K562 (cell line): ENCODE measurements at regions not wholly inside any gene's neighbourhood (a gene's known extent, or its start where the extent isn't known, plus 50 kb on each side); places are given as distances from the start of the nearest gene placed in this dataset.

Source experiments
- CBFA2T3 ChIP-seq: fragments of 450-650 bp; IDR thresholded peaks from 2 replicates; pipeline ENCODE4 v1.6.1; 2017
- CSDE1 ChIP-seq, 2 experiments: fragments of 450-650 bp; IDR thresholded peaks; 2 replicates each; pipeline ENCODE4 v1.6.1; 2016; ENCODE audit warnings: mild to moderate bottlenecking in 1 of 2
- ESRRB ChIP-seq: fragments of 250-450 bp; sonication (Bioruptor Pico); IDR thresholded peaks from 2 replicates; pipeline ENCODE4 v1.5.0; 2020; ENCODE audit warnings: mild to moderate bottlenecking, moderate library complexity, borderline replicate concordance
- MCM3 ChIP-seq: fragments of 450-650 bp; IDR thresholded peaks from 2 replicates; pipeline ENCODE4 v1.6.1; 2016
- MED1 ChIP-seq: sonication (generic); formaldehyde crosslinking; IDR thresholded peaks from 2 replicates; pipeline ENCODE4 v1.8.1; 2023; ENCODE audit warnings: missing genetic modification reagents, borderline replicate concordance
- NCOA1 ChIP-seq: fragments of 450-650 bp; IDR thresholded peaks from 2 replicates; pipeline ENCODE4 v1.6.1; 2016; ENCODE audit warnings: low read depth
- SIN3B ChIP-seq: fragments of 450-650 bp; IDR thresholded peaks from 2 replicates; pipeline ENCODE4 v1.6.1; 2017; ENCODE audit warnings: low read depth, mild to moderate bottlenecking, moderate library complexity
- SNIP1 ChIP-seq: fragments of 450-650 bp; IDR thresholded peaks from 2 replicates; pipeline ENCODE4 v1.7.1; 2017; ENCODE audit warnings: low read depth, mild to moderate bottlenecking
- TCF7 ChIP-seq: sonication (generic); IDR thresholded peaks from 2 replicates; pipeline ENCODE4 v1.6.1; 2016; ENCODE audit warnings: antibody characterized with exemption, borderline replicate concordance
- TF ChIP-seq, protein P1 (sequence below): fragments of 250-450 bp; sonication (Bioruptor Pico); IDR thresholded peaks from 2 replicates; pipeline ENCODE4 v1.4.0; 2020; ENCODE audit warnings: mild to moderate bottlenecking, moderate library complexity
- TF ChIP-seq, protein P2 (sequence below), 2 experiments: IDR thresholded peaks in 1 of 2; conservative IDR thresholded peaks in 1 of 2; 2 replicates each; pipeline ENCODE4 v1.6.1; 2016; ENCODE audit warnings: low read depth in 2 of 2, mild to moderate bottlenecking in 1 of 2, missing compliant biosample characterization in 1 of 2, missing genetic modification characterization in 1 of 2, moderate library complexity in 1 of 2
- TF ChIP-seq, protein P3 (sequence below), 2 experiments: fragments of 450-650 bp; IDR thresholded peaks; 2 replicates each; pipeline ENCODE4 v1.6.1; 2016
- TF ChIP-seq, protein P4 (sequence below), 2 experiments: fragments of 450-650 bp in 1 of 2; IDR thresholded peaks; 2 replicates each; pipeline ENCODE4 v1.6.1; 2011 to 2017; ENCODE audit warnings: low read depth in 2 of 2, antibody characterized with exemption in 1 of 2, borderline replicate concordance in 1 of 2, low read length in 1 of 2, mild to moderate bottlenecking in 1 of 2, mixed read lengths in 1 of 2; ENCODE audit not compliant: control insufficient read depth in 1 of 2
- TF ChIP-seq, protein P5 (sequence below): sonication (generic); formaldehyde crosslinking; IDR thresholded peaks from 2 replicates; pipeline ENCODE4 v1.9.0; 2022; ENCODE audit warnings: mild to moderate bottlenecking, missing genetic modification reagents
- TF ChIP-seq, protein P6 (sequence below): fragments of 250-450 bp; sonication (Bioruptor Pico); IDR thresholded peaks from 2 replicates; pipeline ENCODE4 v1.4.0; 2020

DNA sequence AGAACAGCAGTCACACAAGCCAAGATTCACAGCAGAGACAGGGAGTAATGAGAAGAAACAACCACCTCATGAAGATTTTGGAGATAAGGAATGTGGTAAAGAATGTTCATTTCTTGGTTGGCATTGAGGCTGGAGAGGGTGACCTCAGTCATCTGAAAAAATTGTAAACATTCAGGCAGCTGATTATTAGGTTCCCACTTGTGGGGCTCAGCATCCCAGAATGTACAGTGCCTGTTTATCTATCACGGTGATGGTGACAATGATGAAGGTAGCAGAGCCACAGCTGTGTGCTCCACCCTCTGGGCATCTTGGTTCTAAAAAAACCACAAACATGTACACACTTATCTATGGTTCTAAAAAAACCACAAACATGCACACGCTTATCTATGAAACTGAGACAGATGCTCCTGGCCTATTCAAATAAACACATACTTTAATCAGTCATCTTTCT lies 143.9 kb upstream of the MOCS2 start (continued):
- TF ChIP-seq, protein P1, sequence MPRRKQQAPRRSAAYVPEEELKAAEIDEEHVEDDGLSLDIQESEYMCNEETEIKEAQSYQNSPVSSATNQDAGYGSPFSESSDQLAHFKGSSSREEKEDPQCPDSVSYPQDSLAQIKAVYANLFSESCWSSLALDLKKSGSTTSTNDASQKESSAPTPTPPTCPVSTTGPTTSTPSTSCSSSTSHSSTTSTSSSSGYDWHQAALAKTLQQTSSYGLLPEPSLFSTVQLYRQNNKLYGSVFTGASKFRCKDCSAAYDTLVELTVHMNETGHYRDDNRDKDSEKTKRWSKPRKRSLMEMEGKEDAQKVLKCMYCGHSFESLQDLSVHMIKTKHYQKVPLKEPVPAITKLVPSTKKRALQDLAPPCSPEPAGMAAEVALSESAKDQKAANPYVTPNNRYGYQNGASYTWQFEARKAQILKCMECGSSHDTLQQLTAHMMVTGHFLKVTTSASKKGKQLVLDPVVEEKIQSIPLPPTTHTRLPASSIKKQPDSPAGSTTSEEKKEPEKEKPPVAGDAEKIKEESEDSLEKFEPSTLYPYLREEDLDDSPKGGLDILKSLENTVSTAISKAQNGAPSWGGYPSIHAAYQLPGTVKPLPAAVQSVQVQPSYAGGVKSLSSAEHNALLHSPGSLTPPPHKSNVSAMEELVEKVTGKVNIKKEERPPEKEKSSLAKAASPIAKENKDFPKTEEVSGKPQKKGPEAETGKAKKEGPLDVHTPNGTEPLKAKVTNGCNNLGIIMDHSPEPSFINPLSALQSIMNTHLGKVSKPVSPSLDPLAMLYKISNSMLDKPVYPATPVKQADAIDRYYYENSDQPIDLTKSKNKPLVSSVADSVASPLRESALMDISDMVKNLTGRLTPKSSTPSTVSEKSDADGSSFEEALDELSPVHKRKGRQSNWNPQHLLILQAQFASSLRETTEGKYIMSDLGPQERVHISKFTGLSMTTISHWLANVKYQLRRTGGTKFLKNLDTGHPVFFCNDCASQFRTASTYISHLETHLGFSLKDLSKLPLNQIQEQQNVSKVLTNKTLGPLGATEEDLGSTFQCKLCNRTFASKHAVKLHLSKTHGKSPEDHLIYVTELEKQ (CRISPR knock-in tag), result no peak
- TF ChIP-seq ESRRB (CRISPR knock-in tag) (no peak), CBFA2T3 (peak; percentile 66), MCM3 (no peak), CSDE1 (IDR thresholded peaks at IDR 0.05) (no peak), NCOA1 (no peak), SNIP1 (no peak), SIN3B (no peak), MED1 (CRISPR knock-in tag) (no peak), TCF7 (no peak)
- TF ChIP-seq, protein P2, sequence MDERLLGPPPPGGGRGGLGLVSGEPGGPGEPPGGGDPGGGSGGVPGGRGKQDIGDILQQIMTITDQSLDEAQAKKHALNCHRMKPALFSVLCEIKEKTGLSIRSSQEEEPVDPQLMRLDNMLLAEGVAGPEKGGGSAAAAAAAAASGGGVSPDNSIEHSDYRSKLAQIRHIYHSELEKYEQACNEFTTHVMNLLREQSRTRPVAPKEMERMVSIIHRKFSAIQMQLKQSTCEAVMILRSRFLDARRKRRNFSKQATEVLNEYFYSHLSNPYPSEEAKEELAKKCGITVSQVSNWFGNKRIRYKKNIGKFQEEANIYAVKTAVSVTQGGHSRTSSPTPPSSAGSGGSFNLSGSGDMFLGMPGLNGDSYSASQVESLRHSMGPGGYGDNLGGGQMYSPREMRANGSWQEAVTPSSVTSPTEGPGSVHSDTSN (CRISPR knock-in tag; IDR thresholded peaks at IDR 0.05; ENCODE audit: low read depth), result no peak
- TF ChIP-seq, protein P2 (tag; conservative IDR thresholded peaks at IDR 0.05; ENCODE audit: low read depth), result no peak
- TF ChIP-seq, protein P3, sequence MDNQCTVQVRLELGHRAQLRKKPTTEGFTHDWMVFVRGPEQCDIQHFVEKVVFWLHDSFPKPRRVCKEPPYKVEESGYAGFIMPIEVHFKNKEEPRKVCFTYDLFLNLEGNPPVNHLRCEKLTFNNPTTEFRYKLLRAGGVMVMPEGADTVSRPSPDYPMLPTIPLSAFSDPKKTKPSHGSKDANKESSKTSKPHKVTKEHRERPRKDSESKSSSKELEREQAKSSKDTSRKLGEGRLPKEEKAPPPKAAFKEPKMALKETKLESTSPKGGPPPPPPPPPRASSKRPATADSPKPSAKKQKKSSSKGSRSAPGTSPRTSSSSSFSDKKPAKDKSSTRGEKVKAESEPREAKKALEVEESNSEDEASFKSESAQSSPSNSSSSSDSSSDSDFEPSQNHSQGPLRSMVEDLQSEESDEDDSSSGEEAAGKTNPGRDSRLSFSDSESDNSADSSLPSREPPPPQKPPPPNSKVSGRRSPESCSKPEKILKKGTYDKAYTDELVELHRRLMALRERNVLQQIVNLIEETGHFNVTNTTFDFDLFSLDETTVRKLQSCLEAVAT (IDR thresholded peaks at IDR 0.05), result peak in 1 of 2 experiments; percentile 64; a peak in 1 of 4 replicates
- TF ChIP-seq, protein P4, sequence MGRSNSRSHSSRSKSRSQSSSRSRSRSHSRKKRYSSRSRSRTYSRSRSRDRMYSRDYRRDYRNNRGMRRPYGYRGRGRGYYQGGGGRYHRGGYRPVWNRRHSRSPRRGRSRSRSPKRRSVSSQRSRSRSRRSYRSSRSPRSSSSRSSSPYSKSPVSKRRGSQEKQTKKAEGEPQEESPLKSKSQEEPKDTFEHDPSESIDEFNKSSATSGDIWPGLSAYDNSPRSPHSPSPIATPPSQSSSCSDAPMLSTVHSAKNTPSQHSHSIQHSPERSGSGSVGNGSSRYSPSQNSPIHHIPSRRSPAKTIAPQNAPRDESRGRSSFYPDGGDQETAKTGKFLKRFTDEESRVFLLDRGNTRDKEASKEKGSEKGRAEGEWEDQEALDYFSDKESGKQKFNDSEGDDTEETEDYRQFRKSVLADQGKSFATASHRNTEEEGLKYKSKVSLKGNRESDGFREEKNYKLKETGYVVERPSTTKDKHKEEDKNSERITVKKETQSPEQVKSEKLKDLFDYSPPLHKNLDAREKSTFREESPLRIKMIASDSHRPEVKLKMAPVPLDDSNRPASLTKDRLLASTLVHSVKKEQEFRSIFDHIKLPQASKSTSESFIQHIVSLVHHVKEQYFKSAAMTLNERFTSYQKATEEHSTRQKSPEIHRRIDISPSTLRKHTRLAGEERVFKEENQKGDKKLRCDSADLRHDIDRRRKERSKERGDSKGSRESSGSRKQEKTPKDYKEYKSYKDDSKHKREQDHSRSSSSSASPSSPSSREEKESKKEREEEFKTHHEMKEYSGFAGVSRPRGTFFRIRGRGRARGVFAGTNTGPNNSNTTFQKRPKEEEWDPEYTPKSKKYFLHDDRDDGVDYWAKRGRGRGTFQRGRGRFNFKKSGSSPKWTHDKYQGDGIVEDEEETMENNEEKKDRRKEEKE (IDR thresholded peaks at IDR 0.05; ENCODE audit: borderline replicate concordance in 1 of 2, control insufficient read depth in 1 of 2, low read depth in 2 of 2, low read length in 1 of 2), result no peak
- TF ChIP-seq, protein P5, sequence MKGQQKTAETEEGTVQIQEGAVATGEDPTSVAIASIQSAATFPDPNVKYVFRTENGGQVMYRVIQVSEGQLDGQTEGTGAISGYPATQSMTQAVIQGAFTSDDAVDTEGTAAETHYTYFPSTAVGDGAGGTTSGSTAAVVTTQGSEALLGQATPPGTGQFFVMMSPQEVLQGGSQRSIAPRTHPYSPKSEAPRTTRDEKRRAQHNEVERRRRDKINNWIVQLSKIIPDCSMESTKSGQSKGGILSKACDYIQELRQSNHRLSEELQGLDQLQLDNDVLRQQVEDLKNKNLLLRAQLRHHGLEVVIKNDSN (CRISPR knock-in tag), result no peak
- TF ChIP-seq, protein P6, sequence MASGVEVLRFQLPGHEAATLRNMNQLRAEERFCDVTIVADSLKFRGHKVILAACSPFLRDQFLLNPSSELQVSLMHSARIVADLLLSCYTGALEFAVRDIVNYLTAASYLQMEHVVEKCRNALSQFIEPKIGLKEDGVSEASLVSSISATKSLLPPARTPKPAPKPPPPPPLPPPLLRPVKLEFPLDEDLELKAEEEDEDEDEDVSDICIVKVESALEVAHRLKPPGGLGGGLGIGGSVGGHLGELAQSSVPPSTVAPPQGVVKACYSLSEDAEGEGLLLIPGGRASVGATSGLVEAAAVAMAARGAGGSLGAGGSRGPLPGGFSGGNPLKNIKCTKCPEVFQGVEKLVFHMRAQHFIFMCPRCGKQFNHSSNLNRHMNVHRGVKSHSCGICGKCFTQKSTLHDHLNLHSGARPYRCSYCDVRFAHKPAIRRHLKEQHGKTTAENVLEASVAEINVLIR (CRISPR knock-in tag), result 0 out of 2 replicates have a peak, but pooled peaks have one; percentile 20
